ENCODE measurements at regions not wholly inside any gene's neighbourhood (a gene's known extent, or its start where the extent isn't known, plus 50 kb on each side); places are given as distances from the start of the nearest gene placed in this dataset.

DNA sequence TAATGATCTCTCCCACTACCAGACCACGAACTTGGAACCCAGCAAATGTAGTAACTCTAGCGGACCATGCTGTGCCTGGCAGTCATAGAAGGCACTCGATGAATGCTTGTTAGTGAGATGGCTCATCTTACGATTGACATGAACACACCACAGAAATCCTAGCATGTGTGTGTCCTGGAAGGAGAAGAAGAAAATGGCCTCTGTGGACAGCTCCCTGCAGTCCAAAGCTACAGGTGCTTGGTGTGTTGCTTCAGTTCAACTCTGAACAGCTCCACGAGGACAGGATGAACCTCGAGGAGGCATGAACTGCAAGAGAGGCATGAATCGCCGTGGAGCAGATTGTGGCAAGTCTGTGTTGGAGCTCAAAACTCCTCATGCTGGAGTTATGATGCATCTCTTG is 93.5 kb downstream of the KLF6 start:
- no peak for DNase-seq (ENCODE audit: low spot score)

DNA sequence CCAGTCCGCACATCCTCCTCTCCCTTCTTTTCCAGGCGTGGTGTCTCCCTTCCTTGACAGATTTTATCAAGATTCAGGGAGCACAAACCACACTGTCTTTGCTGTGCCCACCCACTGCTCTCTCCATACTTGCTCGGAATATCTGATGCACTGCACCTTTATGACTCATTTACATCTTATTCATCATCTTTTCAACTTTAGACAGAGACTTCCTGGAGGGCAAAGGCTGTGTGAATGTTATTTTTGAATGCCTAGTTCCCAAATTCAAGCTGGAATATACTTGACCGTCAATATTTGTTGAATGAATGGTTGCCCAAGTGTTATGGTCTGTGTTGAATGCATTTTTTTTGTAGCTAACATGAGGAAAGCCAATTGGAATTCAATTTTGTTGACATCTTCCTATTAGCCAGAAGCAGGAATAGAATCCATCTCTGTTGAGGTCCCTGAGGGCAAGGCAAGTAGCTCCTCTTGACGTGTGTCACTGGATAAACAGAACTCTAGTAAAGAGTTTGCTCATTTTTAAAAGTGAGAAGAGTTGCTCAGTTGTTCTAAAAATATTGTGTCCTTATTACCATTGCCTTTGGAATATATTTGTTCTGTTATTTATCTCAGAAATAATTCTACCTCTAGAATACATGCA is 95.0 kb downstream of the KLF6 start:
- no peak for DNase-seq (ENCODE audit: low spot score)

DNA sequence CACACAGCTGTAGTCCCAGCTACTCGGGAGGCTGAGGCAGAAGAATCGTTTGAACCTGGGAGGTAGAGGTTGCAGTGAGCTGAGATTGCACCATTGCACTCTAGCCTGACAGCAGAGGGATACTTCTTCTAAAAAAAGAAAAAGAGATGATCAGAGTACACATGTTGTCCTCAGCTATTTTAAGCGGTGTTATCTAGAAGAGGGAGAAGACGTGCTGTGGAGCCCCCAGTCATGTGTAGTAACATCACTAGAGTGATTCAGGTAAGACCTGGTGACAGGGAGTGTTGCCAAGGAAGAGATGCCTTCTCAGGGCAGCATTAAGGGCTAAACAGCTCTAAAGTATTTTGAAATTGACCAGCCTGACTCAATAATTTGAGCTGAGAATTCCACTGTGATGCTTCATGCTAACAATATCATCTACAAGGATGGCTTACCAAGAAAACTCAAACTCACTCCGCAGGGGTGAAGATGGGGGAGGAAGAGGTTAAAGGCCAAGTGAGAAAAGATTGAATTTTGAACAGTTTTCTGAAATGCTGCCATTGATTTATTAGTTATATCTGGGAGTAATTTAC is 97.4 kb downstream of the KLF6 start:
- no peak for DNase-seq (ENCODE audit: low spot score)

DNA sequence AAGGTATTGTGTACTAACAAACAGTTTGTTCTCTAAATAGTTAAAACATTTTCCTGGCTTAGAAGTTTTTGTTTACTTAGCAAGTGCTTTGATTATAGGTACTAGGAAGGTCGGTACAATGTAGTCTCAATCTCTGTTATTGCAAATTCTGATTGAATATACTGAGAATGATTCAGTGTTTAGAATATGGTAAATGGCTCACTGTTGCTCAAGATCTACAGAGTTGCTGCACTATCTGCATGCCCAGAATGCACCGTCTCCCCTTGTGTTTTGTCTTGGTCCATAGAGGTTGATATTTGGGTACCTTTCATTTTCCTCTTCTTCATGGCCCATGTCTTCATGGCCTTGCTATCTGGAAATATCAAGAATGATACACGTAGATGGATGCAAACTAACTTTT is 99.6 kb downstream of the KLF6 start:
- DNase-seq (ENCODE audit: low spot score) = no peak

DNA sequence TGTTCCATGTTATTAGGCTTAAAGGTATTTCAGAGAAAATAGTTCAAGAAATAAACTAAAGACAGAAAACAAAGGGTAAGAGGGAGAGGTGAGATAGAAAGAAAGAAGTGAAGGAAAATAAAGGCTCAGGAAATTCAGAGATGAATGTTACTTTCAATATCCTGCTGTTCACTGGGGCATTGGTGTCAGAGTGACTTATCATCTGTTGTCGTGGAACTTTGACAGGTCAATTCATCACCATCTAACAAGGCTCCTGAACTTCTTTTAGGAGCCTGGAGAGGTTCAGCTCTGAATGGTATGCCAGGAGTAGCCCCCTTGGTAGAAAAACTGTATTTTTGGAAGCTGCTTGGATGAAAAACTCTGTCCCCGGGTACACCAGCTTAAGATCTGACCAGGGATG is 100.1 kb downstream of the KLF6 start:
- DNase-seq (ENCODE audit: low spot score) = no peak

DNA sequence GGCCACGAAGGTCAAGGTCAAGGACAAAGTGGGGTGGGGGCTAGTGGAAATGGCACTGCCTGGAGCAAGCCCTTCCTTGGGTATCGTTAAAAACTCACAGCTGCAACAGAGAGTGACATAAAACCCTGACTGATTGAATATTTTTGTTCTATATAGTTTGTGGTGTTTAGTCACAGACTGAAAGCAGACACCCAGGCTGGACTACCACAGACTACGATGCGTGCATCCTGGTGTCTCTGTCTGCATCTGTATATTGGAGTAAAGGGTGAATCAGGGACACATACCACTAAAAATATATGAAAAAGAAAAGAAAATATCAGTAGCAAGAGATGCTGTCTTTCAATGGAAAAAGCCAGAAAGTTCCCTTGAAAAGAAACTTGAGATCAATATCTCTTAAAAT is 101.4 kb downstream of the KLF6 start:
- DNase-seq (ENCODE audit: low spot score) = no peak

DNA sequence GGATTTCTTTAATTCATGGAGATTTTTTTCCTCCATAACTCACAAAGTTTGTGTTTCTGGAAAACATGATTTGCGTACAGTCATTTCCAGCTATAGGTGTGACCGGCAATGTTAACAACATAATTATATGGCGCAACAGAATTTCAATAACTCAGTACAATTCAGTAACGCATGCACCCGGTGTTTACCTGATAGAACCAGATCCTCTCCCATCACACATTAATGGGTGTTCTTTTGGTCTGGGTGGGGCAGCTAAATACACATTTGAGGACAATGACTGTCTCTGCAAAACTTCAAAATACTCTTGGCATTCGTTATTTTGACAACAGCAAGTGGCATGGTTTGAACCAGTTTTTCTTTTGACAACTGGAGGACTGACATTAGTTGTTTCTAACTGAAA is 102.3 kb downstream of the KLF6 start:
- DNase-seq (ENCODE audit: low spot score) = no peak

DNA sequence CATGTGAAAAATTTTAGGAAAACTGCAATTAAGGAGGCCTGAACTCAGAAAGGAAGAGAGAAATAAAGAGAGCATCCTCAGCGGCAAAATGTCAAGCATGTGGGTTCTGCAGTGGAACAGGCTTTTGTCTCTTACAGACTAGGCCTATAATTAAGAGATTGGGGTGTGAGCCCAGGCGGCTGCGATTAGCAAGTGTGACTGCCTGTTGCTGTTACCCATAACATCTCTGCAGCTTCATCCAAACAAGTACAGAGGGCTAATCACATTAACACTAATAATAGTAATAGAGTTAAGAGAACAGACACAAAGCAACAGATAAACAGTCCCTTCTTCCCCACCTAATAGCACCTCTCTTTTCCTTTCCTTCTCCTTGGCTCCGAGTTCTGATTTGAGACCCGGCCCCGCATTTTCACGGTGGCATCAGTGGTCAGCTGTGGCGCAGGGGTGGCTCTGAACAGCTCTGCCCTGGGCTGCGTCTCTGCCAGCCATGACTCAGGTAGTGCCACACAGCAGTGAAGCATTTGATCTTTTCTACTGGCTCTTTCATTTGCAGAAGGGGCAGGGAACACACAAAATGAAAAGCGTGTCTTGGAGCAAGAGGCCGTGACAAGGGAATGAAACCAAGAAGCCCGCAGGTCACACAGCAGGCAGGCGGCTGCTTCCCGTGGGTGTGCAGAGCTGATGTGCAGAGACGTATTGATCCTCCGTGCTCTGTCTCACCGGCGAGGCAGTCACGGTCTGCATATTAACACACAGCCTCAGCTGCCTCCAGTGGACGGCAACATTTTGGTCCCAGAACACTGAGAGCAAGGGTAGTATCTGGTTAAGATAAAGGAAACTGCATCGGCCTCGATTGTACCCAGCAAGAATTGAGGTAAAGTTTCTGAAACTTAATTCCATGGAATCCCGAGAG is 103.1 kb downstream of the KLF6 start:
- no peak for DNase-seq (ENCODE audit: low spot score)

DNA sequence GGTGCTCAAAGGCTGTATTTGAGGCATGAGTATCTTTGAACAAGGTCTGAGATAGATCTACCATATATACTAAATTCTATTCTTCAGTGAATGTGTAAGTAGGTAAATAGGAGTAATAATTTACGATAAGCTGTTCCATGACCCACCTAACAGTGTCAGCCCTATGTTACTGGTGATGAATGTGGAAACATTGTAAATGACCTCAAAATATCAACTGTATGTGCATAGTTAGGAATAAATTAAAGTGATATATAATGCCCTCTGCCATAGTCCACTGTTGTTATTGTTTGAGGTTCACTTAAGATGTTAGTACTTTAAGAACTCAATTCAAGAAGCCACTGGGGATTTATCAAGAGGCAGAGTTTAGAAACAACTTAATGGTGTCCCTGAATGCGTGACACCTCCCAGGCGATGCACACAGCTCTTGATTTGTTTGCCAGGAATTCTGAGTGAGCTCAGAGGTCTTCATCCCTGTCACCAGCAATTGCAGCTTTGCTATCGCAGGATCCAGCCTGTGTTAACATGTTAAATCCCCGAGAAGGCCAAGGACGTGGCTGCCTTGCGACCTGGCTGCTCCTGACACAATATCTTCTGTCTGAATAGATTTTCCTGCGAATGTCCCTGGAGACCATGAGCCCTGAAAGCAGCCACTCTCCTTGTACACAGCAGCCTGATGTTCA is 104.9 kb downstream of the KLF6 start:
- no peak for DNase-seq (ENCODE audit: low spot score)

DNA sequence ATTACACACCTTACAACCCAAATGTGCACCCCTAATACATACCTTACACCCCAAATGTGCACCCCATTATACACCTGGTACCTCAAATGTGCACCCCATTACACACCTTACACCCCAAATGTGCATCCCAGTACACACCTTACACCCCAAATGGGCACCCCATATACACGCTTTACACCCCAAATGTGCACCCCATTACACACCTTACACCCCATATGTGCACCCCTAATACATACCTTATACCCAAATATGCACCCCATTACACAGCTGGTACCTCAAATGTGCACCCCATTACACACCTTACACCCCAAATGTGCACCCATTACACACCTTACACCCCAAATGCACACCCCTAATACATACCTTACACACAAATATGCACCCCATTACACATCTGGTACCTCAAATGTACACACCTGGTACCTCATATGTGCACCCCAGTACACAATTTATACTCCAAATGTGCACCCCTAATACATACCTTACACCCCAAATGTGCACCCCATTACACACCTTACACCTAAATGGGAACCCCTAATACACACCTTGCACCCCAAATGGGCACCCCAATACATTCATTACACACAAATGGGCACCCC is 106.3 kb downstream of the KLF6 start:
- DNase-seq (ENCODE audit: low spot score) = no peak

DNA sequence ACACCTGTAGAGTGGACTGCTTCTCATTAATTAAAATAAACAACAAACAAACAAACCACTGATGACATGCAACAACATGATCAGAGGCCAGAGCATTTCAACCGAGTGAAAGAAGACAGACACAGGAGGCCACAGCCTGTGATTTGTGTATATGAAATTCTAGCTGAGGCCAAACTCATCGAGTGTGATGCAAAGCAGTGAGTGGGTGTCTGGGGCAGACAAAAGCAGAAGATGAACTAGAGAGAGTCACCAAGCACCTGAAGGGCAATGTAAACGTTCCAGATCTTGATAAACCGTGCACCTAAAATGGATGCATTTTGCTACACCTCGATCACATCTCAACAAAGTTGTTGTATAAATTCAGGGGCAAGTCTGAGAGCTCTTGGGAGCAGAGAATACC is 108.4 kb downstream of the KLF6 start:
- no peak for DNase-seq (ENCODE audit: low spot score)

DNA sequence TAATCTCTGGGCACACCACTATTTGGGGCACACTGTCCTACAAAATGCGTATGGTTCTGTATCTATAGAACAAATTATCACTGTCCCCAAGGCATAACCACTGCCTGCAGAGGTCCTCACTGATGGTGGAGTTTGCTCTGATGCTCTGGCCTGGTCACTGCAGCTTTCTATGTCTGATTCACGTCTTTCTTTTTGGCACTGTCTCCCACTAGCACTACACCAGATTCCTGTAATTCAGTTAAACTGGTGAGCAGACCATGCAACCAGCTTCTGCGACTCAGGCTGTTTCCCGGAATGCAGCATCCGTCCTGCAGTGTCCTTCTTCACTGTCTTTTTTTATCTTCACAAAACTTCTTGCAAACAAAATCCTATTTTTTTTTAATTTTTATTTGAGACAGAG is 112.8 kb downstream of the KLF6 start:
- DNase-seq (ENCODE audit: low spot score) = no peak

DNA sequence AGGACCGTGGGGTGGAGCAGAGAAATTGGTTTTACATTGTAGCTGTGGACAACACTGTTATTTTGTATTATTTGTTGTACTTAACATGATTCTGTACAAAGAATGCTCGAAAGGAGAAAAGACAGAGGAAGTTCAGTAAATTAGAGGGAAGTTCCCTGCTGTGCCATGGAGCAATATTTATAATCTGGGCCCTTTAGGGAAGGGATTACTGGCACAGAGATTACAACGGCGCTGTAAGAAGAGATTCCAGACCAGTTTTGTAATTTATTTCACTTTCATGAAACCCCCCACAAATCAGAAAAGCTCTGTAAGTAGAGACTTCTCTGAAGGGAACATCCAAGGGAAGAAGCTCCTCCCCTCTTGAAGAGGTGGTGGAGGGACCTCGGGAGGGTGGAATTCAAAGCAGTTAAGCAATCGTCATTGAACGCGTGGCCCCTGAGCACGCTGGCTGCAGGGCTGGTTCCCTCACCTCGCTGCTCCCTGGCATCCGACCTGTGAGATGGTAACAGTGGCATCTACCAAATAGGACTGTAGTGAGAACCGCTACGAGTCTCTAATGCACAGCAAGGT is 113.5 kb downstream of the KLF6 start:
- DNase-seq (ENCODE audit: low spot score) = no peak

DNA sequence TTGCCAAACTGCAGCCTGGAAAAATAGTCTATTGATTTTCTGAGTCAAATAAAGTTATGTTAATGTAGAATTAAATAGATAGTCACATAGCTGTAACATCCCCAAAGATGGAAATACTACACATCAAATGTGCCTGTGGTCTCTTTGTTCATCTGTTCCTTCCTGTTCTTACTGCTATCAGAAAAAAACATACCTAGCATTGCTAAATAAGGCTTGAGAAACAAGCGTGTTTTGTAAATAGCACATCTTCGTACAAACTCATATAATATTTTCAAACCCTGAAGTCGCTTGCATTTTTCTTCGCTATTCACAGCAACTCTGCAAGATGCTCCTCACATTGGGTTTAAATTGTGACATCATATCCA is 116.1 kb downstream of the KLF6 start:
- no peak for DNase-seq (ENCODE audit: low spot score)

DNA sequence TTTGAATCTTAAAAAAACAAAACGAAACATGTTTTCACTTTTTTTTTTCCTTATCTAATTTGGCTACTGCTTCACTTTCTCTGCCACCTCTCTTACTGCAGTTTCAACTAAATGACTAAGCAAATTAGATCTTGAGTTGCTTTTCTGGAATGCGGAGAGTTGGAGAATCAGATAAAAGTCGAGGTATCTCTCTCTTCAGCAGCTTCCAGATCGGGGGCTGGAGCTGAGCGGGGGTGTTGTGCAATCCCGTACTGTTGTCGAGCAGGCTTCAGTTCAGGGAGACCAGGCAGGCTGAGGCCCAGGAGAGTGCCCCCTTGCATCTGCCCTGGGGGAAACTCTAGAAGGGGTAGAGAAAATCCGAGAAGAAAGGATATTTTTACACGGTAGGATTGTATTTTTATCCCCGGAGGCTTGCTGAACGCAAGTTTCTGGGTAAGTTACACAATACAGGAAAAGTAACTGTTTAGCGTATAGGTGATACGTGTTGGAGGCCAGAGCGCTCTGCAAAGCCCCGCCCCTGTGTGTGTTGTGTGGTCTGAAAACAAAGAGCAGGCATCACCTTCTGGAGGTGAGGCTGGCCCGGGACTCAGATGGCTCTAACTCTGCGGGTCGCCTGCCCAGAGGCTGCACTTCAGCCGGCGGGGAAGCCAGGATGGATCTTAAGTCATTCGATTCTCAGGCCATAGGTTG is 116.6 kb downstream of the KLF6 start:
- DNase-seq (ENCODE audit: low spot score) = no peak

DNA sequence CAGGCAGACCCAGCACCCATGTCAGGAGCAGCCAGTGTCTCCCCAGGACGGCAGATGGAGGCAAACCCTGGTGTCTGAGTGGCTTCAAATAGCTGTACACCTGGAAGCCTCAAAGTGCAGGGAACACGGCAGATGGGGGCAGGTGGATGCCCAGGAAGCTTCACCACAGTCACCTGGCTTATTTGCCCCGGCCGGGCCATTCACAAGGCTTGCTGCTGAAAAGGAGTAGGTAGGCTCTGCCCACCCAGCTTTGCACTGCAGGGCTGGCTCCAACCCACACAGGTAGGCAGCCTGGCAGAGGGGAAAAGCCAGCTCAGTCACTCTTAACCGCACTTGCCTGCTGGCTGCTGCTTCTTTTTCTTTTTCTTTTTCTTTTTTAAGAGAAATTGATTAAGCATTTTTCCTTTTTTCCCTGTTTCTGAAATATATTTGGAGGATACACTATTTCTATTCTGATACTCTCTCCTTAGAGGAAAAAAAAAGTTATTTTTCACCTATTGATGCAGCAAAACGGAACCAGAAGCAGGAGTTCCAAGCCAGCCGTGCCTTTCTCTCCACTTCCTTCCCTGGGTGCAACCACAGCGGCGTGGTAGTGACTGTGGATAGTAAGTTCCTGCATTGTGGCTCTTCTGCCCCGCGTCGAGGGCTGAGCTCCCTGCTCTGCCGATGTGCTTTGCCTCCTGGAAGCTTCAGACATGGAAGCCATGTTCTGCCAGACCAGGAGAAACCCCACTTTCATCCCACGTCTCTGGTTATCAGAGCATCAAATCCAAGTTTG is 118.3 kb downstream of the KLF6 start:
- peak; percentile 13 for DNase-seq (ENCODE audit: low spot score)

DNA sequence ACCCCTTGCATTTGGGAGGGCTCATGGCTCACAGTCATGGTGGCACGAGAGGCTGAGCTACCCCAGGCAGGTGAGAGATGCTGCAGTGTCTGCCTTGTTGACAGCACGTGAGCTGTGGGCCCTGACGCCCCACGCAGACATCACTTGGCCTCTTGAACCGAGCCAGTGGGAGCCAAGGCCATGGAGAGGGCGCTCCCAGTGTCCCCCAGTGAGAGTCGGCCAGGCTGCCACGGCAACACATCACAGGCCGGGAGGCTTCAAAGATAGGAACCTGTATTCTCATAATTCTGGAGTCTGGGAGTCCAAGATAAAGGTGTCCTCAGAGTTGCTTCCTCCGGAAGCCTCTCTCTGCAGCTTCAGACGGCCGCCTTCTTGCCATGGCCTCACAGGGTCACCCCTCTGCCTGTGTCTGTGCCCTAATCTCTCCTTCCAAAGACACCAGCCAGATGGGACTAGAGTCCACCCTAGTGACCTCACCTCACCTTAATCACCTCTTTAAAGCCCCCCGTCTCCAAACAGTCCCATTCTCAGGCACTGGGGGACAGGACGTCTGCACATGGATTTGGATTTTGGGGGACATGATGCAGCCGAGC is 119.6 kb downstream of the KLF6 start:
- DNase-seq (ENCODE audit: low spot score) = no peak

DNA sequence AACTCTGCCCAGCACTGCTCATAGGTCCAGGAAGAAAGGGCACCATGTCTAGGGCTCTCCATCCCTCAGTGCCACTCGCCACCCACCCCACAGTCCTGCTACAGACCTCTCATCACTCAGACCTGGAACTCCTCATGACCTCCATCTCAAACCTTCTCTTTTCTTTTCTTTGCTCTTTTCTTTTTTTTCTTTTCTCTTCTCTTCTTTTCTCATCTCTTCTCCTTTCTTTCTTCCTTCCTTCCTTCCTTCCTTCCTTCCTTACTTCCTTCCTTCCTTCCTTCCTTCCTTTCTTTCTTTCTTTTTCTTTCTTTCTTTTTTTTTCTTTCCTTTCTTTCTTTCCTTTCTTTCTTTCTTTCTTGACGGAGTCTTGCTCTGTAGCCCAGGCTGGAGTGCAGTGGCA is 122.2 kb downstream of the KLF6 start:
- DNase-seq (ENCODE audit: low spot score) = no peak

DNA sequence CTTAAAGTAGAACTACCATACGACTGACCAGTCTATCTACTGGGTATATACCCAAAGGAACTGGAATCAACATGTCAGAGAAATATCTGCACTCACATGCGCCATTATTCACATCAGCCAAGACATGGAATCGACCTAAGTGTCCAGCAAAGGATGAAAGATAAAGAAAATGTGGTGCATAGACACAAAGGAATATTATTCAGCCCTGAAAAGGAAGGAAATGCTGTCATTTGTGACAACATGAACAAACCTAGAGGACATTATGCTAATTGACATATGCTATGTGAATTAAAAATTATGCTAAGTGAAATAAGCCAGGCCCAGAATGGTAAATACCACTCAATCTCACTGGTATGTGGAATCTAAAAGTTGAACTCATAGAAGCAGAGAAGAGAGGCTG is 123.7 kb downstream of the KLF6 start:
- no peak for DNase-seq (ENCODE audit: low spot score)

DNA sequence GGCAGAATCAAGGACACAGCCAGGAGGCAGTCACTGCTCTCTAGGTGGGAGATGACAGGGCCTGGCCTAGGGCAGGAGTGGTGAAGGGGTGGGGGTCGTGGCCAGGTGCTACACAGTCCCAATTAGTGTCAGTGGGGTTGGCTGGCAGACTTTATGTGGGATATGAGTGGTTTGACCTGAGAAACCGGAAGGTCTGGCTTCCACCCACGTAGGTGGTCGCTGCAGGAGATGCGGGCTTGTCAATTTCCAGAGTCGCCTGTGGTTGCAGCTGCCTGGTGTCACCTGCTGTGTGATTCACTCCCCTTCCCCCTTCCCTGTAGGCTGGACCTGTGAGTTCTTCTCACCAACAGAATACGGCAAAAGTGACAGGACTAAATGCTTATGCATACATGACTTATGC is 124.3 kb downstream of the KLF6 start:
- no peak for DNase-seq (ENCODE audit: low spot score)
